ENCODE measurements at regions not wholly inside any gene's neighbourhood (a gene's known extent, or its start where the extent isn't known, plus 50 kb on each side); places are given as distances from the start of the nearest gene placed in this dataset.

DNA sequence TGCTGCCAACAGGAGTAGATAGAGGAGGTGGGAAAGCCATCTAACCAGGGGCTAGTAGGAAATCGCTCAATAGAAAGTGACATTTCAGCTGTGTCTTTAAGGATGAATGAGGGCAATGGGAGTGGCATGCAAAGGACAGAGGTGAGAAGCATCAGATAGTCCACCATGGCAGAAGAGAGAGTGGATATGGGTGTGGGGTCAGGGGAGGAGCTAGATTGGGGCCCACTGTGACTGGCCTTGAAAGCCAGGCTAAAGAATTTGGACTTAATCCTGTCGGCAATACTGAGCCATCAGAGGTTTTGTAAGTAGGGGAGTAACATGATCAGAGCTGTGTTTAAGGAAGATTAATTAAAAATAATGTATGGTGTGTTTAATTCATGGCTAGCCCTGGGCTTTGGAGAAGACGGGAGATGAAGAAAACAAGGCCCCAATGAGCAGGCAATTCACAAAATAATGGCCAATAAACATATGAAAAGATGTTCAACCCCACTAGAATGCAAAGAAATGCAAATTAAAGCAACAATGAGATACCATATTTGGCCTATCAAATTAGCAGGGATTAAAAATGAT, 98.1 kb upstream of the PJA1 start:
- peaks cover 0 to 3% (median 0%) of the 10 kb centered on the region in 3 donors for H3K9me3 ChIP-seq (ENCODE audit: control insufficient read depth in 3 of 3, low read length in 3 of 3)
- H3K27me3 ChIP-seq (ENCODE audit: control insufficient read depth in 3 of 3, insufficient read depth in 3 of 3, low read length in 3 of 3) = peaks cover 0 to 8% (median 0%) of the 10 kb centered on the region in 3 donors
- H3K27ac ChIP-seq (ENCODE audit: low read depth, low read length) = no peak overlapping the region

GRCh38 chrX:69262036-69262936, 97.0 kb upstream of the PJA1 start:
- no peak overlapping the region for H3K27ac ChIP-seq (ENCODE audit: low read depth, low read length)
- H3K4me3 ChIP-seq (ENCODE audit: low read length in 3 of 3) = no peak overlapping the region
- peaks cover 0 to 8% (median 0%) of the 10 kb centered on the region in 3 donors for H3K27me3 ChIP-seq (ENCODE audit: control insufficient read depth in 3 of 3, insufficient read depth in 3 of 3, low read length in 3 of 3)
- peaks cover 0 to 3% (median 0%) of the 10 kb centered on the region in 3 donors for H3K9me3 ChIP-seq (ENCODE audit: control insufficient read depth in 3 of 3, low read length in 3 of 3)
- no peaks in the 10 kb centered on the region for H3K36me3 ChIP-seq (ENCODE audit: control insufficient read depth in 3 of 3, insufficient read depth in 3 of 3, low read length in 3 of 3)
- no peaks in the 10 kb centered on the region for H3K4me1 ChIP-seq (ENCODE audit: control insufficient read depth in 3 of 3, insufficient read depth in 3 of 3, low read length in 3 of 3)
- H3K9ac ChIP-seq (ENCODE audit: low read depth in 1 of 3, low read length in 3 of 3) = no peak overlapping the region

More for the DNA sequence above, 98.1 kb upstream of the PJA1 start:
- no peak overlapping the region for H3K9ac ChIP-seq (ENCODE audit: low read depth in 1 of 3, low read length in 3 of 3)
- no peaks in the 10 kb centered on the region for H3K36me3 ChIP-seq (ENCODE audit: control insufficient read depth in 3 of 3, insufficient read depth in 3 of 3, low read length in 3 of 3)
- no peaks in the 10 kb centered on the region for H3K4me1 ChIP-seq (ENCODE audit: control insufficient read depth in 3 of 3, insufficient read depth in 3 of 3, low read length in 3 of 3)
- no peak overlapping the region for H3K4me3 ChIP-seq (ENCODE audit: low read length in 3 of 3)

DNA sequence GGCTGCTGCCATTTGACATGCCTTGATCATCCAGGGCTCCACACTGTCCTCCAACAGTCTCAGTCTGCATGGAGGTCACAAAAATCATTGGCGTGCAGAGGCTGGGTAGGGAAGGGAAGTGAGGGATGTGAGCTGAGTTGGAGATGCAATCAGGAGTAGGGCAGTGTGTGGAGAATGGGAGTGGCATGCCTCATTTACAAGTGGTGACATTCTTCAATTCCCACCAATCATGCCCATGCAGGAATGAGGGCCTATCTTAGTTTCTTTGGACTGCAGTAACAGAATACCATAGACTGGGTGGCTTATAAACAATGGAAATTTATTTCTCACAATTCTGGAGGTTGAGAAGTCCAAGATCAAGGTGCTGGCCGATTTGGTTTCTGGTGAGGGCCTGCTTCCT, 94.9 kb upstream of the PJA1 start:
- Histone ChIP-seq H3K27ac (ENCODE audit: low read depth, low read length) (no peak overlapping the region), H3K4me1 (ENCODE audit: control insufficient read depth in 3 of 3, insufficient read depth in 3 of 3, low read length in 3 of 3) (no peaks in the 10 kb centered on the region), H3K9ac (ENCODE audit: low read depth in 1 of 3, low read length in 3 of 3) (no peak overlapping the region), H3K27me3 (ENCODE audit: control insufficient read depth in 3 of 3, insufficient read depth in 3 of 3, low read length in 3 of 3) (peaks cover 0 to 8% (median 0%) of the 10 kb centered on the region in 3 donors), H3K9me3 (ENCODE audit: control insufficient read depth in 3 of 3, low read length in 3 of 3) (peaks cover 0 to 3% (median 0%) of the 10 kb centered on the region in 3 donors), H3K4me3 (ENCODE audit: low read length in 3 of 3) (no peak overlapping the region), H3K36me3 (ENCODE audit: control insufficient read depth in 3 of 3, insufficient read depth in 3 of 3, low read length in 3 of 3) (no peaks in the 10 kb centered on the region)

DNA sequence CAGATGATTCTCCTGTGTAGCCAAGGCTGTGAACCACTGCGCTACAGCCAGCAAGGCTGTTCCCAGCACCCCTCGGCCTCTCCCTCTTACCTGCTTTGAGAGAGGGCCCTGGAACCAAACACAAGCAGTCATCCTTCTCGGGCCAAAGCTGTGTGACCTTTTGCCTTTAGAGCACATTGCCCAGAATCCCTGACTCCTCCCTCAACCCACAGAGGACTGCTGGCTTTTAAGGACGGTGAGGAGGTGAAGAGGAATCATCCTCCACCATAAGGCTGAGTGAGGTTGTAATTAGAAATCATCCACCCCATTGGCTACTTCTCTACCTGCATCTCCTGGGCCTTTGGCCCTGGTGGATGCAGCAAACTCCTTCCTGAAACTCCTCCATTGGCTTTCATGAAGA, 93.6 kb upstream of the PJA1 start:
- Histone ChIP-seq H3K27me3 (ENCODE audit: control insufficient read depth in 3 of 3, insufficient read depth in 3 of 3, low read length in 3 of 3) (peaks cover 0 to 4% (median 0%) of the 10 kb centered on the region in 3 donors), H3K4me1 (ENCODE audit: control insufficient read depth in 3 of 3, insufficient read depth in 3 of 3, low read length in 3 of 3) (no peaks in the 10 kb centered on the region), H3K27ac (ENCODE audit: low read depth, low read length) (no peak overlapping the region), H3K9ac (ENCODE audit: low read depth in 1 of 3, low read length in 3 of 3) (no peak overlapping the region), H3K36me3 (ENCODE audit: control insufficient read depth in 3 of 3, insufficient read depth in 3 of 3, low read length in 3 of 3) (no peaks in the 10 kb centered on the region), H3K9me3 (ENCODE audit: control insufficient read depth in 3 of 3, low read length in 3 of 3) (peaks cover 0 to 3% (median 0%) of the 10 kb centered on the region in 3 donors), H3K4me3 (ENCODE audit: low read length in 3 of 3) (no peak overlapping the region)

- Histone ChIP-seq H3K4me3 (ENCODE audit: low read length in 3 of 3) (no peak overlapping the region), H3K9ac (ENCODE audit: low read depth in 1 of 3, low read length in 3 of 3) (no peak overlapping the region), H3K27me3 (ENCODE audit: control insufficient read depth in 3 of 3, insufficient read depth in 3 of 3, low read length in 3 of 3) (peaks cover 0 to 4% (median 0%) of the 10 kb centered on the region in 3 donors), H3K27ac (ENCODE audit: low read depth, low read length) (no peak overlapping the region), H3K9me3 (ENCODE audit: control insufficient read depth in 3 of 3, low read length in 3 of 3) (peaks cover 0 to 3% (median 0%) of the 10 kb centered on the region in 3 donors), H3K36me3 (ENCODE audit: control insufficient read depth in 3 of 3, insufficient read depth in 3 of 3, low read length in 3 of 3) (no peaks in the 10 kb centered on the region), H3K4me1 (ENCODE audit: control insufficient read depth in 3 of 3, insufficient read depth in 3 of 3, low read length in 3 of 3) (no peaks in the 10 kb centered on the region)
These were observed 92.4 kb upstream of the PJA1 start for GRCh38 chrX:69257499-69258127.

GRCh38 chrX:69256291-69256565, 91.0 kb upstream of the PJA1 start:
- Histone ChIP-seq H3K36me3 (ENCODE audit: control insufficient read depth in 3 of 3, insufficient read depth in 3 of 3, low read length in 3 of 3) (no peaks in the 10 kb centered on the region), H3K9me3 (ENCODE audit: control insufficient read depth in 3 of 3, low read length in 3 of 3) (peaks cover 0 to 3% (median 0%) of the 10 kb centered on the region in 3 donors), H3K4me3 (ENCODE audit: low read length in 3 of 3) (no peak overlapping the region), H3K9ac (ENCODE audit: low read depth in 1 of 3, low read length in 3 of 3) (no peak overlapping the region), H3K4me1 (ENCODE audit: control insufficient read depth in 3 of 3, insufficient read depth in 3 of 3, low read length in 3 of 3) (no peaks in the 10 kb centered on the region), H3K27ac (ENCODE audit: low read depth, low read length) (no peak overlapping the region), H3K27me3 (ENCODE audit: control insufficient read depth in 3 of 3, insufficient read depth in 3 of 3, low read length in 3 of 3) (peaks cover 0 to 4% (median 0%) of the 10 kb centered on the region in 3 donors)

DNA sequence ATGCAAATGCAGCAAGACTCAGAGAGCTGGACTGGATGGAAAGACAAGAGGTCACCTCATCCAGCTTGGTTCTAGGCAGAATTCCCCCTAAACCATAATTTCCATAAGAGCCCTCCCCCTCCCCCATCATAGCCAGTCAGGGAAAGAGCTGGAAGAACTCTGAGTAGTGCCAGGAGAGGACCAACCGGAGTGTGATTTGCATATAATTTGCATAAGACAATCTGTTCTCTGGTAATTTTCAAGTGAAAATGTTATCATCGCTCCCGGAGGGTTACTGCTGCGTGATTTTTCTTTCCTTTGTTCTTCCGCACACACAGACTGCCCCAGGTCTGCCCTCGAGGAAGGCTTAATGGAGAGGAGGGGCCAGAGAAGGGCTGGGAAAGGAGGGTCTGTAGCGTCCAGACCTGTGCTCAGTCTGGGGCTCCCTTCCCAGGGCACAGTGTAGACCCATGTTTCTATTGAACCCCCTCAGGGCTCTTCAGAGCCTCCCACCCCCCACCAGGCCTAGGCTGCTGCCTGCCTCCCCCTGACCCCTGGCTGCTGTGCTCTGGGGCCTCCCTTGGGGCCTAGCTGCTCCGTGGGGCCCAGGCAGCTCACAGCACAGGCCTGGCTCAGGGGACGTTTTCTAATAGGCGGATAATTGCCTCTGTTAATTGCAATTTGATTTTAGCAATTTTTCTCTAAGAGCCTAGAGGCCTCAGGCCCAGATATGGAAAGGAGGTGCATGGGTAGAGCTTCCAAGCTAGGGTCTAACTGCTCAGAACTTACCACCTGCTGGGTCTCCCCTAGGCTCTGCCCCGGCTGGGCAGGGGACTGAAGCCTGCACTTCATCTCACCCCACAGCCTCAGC, 90.4 kb upstream of the PJA1 start:
- no peak overlapping the region for H3K9ac ChIP-seq (ENCODE audit: low read depth in 1 of 3, low read length in 3 of 3)
- H3K9me3 ChIP-seq (ENCODE audit: control insufficient read depth in 3 of 3, low read length in 3 of 3) = peaks cover 0 to 3% (median 0%) of the 10 kb centered on the region in 3 donors
- no peaks in the 10 kb centered on the region for H3K36me3 ChIP-seq (ENCODE audit: control insufficient read depth in 3 of 3, insufficient read depth in 3 of 3, low read length in 3 of 3)
- no peak overlapping the region for H3K27ac ChIP-seq (ENCODE audit: low read depth, low read length)
- H3K27me3 ChIP-seq (ENCODE audit: control insufficient read depth in 3 of 3, insufficient read depth in 3 of 3, low read length in 3 of 3) = no peaks in the 10 kb centered on the region
- no peak overlapping the region for H3K4me3 ChIP-seq (ENCODE audit: low read length in 3 of 3)
- no peaks in the 10 kb centered on the region for H3K4me1 ChIP-seq (ENCODE audit: control insufficient read depth in 3 of 3, insufficient read depth in 3 of 3, low read length in 3 of 3)

DNA sequence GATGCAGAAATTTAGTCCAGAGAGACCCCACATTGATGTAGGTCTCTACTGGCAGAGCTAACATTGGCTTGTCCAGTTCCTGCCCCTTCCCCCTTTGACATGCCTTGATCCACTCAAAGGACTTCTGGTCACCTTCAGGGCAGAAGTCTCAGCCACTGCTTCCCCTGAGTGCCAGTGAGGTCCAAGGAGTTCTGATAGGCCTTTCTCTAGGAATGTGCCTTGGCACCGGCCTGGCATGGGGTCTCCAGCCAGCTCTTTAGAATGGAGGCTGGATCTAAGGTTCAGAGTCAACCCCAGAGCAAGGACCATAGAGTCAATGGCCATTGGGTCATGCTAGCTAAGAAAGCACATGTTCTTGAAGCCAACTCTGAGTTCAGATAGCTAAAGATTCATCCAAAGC, 88.6 kb upstream of the PJA1 start:
- no peak overlapping the region for H3K9ac ChIP-seq (ENCODE audit: low read depth in 1 of 3, low read length in 3 of 3)
- no peaks in the 10 kb centered on the region for H3K27me3 ChIP-seq (ENCODE audit: control insufficient read depth in 3 of 3, insufficient read depth in 3 of 3, low read length in 3 of 3)
- no peaks in the 10 kb centered on the region for H3K36me3 ChIP-seq (ENCODE audit: control insufficient read depth in 3 of 3, insufficient read depth in 3 of 3, low read length in 3 of 3)
- H3K9me3 ChIP-seq (ENCODE audit: control insufficient read depth in 3 of 3, low read length in 3 of 3) = no peaks in the 10 kb centered on the region
- no peaks in the 10 kb centered on the region for H3K4me1 ChIP-seq (ENCODE audit: control insufficient read depth in 3 of 3, insufficient read depth in 3 of 3, low read length in 3 of 3)
- H3K27ac ChIP-seq (ENCODE audit: low read depth, low read length) = no peak overlapping the region
- H3K4me3 ChIP-seq (ENCODE audit: low read length in 3 of 3) = no peak overlapping the region

DNA sequence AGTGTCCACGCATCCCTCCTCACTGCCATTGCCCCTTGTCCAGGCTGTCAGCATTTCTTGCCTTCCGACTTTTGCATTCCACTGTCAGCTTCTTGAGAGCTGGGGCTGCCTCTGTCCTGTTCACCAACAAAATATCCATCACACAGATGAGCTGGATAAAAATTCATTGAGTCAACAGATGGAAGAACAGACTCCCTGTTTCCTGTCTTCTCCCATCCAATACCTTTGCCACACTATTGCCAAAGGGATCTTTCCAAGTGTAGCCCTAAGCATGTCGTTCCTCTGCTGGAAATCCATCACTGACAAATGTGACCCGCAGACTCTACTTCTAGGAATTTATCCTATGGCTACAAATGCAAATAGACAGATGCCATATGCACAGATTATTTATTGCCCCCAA, 78.0 kb upstream of the PJA1 start:
- H3K9ac ChIP-seq (ENCODE audit: low read depth in 1 of 3, low read length in 3 of 3) = no peak overlapping the region
- H3K36me3 ChIP-seq (ENCODE audit: control insufficient read depth in 3 of 3, insufficient read depth in 3 of 3, low read length in 3 of 3) = no peaks in the 10 kb centered on the region
- H3K27me3 ChIP-seq (ENCODE audit: control insufficient read depth in 3 of 3, insufficient read depth in 3 of 3, low read length in 3 of 3) = peaks cover 0 to 4% (median 0%) of the 10 kb centered on the region in 3 donors
- no peak overlapping the region for H3K27ac ChIP-seq (ENCODE audit: low read depth, low read length)
- H3K4me1 ChIP-seq (ENCODE audit: control insufficient read depth in 3 of 3, insufficient read depth in 3 of 3, low read length in 3 of 3) = peaks cover 0 to 5% (median 0%) of the 10 kb centered on the region in 3 donors
- H3K9me3 ChIP-seq (ENCODE audit: control insufficient read depth in 3 of 3, low read length in 3 of 3) = no peaks in the 10 kb centered on the region
- no peak overlapping the region for H3K4me3 ChIP-seq (ENCODE audit: low read length in 3 of 3)
